ENCODE measurements at regions not wholly inside any gene's neighbourhood (a gene's known extent, or its start where the extent isn't known, plus 50 kb on each side); places are given as distances from the start of the nearest gene placed in this dataset.
"Not testable (repeated sequence)": the region's sequence is repeated elsewhere in the genome, so short reads cannot be mapped to it uniquely, and the experiment has no call there.

GRCh38 chr2:195146761-195147541 is 510.1 kb upstream of the SLC39A10 start:
- no peak for DNase-seq

GRCh38 chr2:195138435-195138834 is 518.6 kb upstream of the SLC39A10 start:
- DNase-seq = no peak

- DNase-seq = not testable (repeated sequence)
These were observed 531.1 kb upstream of the SLC39A10 start for GRCh38 chr2:195125889-195126288.

GRCh38 chr2:195124391-195125079 is 532.5 kb upstream of the SLC39A10 start:
- DNase-seq = no peak

GRCh38 chr2:195122653-195123052 is 534.4 kb upstream of the SLC39A10 start:
- DNase-seq = no peak

- DNase-seq = no peak
These were observed 535.7 kb upstream of the SLC39A10 start for GRCh38 chr2:195121341-195121740.

- no peak for DNase-seq
These were observed 537.8 kb upstream of the SLC39A10 start for GRCh38 chr2:195119231-195119630.

- DNase-seq = no peak
These were observed 538.8 kb upstream of the SLC39A10 start for GRCh38 chr2:195118276-195118675.

- DNase-seq = no peak
These were observed 540.0 kb upstream of the SLC39A10 start for GRCh38 chr2:195117011-195117410.

- no peak for DNase-seq
These were observed 541.3 kb upstream of the SLC39A10 start for GRCh38 chr2:195115738-195116137.

GRCh38 chr2:195108182-195108581 is 548.8 kb upstream of the SLC39A10 start:
- no peak for DNase-seq

- no peak for DNase-seq
These were observed 550.2 kb upstream of the SLC39A10 start for GRCh38 chr2:195106681-195107380.

GRCh38 chr2:195105581-195105980 is 551.4 kb upstream of the SLC39A10 start:
- no peak for DNase-seq

GRCh38 chr2:195094330-195094729 is 562.7 kb upstream of the SLC39A10 start:
- no peak for DNase-seq

GRCh38 chr2:195092341-195092740 is 564.7 kb upstream of the SLC39A10 start:
- no peak for DNase-seq

- not testable (repeated sequence) for DNase-seq
These were observed 584.2 kb upstream of the SLC39A10 start for GRCh38 chr2:195072806-195073205.

- no peak for DNase-seq
These were observed 600.0 kb upstream of the SLC39A10 start for GRCh38 chr2:195057001-195057400.

GRCh38 chr2:195055996-195056395 is 601.0 kb upstream of the SLC39A10 start:
- DNase-seq = no peak

- no peak for DNase-seq
These were observed 605.6 kb upstream of the SLC39A10 start for GRCh38 chr2:195051401-195051800.

GRCh38 chr2:195049372-195050031 is 607.5 kb upstream of the SLC39A10 start:
- DNase-seq = no peak

- no peak for DNase-seq
These were observed 609.1 kb upstream of the SLC39A10 start for GRCh38 chr2:195047955-195048354.

- no peak for DNase-seq
These were observed 612.2 kb upstream of the SLC39A10 start for GRCh38 chr2:195044801-195045200.

- no peak for DNase-seq
These were observed 618.9 kb upstream of the SLC39A10 start for GRCh38 chr2:195038153-195038552.

Data from amniotic stem cell (primary cell).